Lung (tissue), 11 donors: ENCODE measurements at regions not wholly inside any gene's neighbourhood (a gene's known extent, or its start where the extent isn't known, plus 50 kb on each side); places are given as distances from the start of the nearest gene placed in this dataset.

ENCODE experiments used
- ATAC-seq: fragments of 200-7000 bp; cut with Tn5 transposase; one replicate; pipeline ENCODE4 v1.9.1; 2020; ENCODE audit warnings: moderate number of reproducible peaks; ENCODE audit not compliant: insufficient read depth, low FRiP score
- DNase-seq, 3 donors: peaks; one replicate each; pipeline ENCODE4 v3.0.0-alpha.2; 2013 to 2017
- H3K27ac ChIP-seq, 2 donors: one replicate each; pipeline ENCODE4 v1.5.1; 2013; ENCODE audit warnings: mild to moderate bottlenecking in 2 of 2, moderate library complexity in 2 of 2, control low read depth in 1 of 2, inconsistent platforms in 1 of 2, low read depth in 1 of 2, low read length in 1 of 2
- H3K27me3 ChIP-seq, 3 donors: one replicate each; pipeline ENCODE4 v1.5.1; 2013; ENCODE audit warnings: low read length in 2 of 3; ENCODE audit not compliant: control insufficient read depth in 3 of 3, insufficient read depth in 3 of 3
- H3K36me3 ChIP-seq, 4 donors: one replicate each; pipeline ENCODE4 v1.5.1; 2013; ENCODE audit warnings: low read length in 4 of 4, mild to moderate bottlenecking in 1 of 4, moderate library complexity in 1 of 4; ENCODE audit not compliant: control insufficient read depth in 4 of 4, insufficient read depth in 4 of 4
- H3K4me1 ChIP-seq, 5 donors: one replicate each; pipeline ENCODE4 v1.5.1; 2013; ENCODE audit warnings: low read length in 5 of 5, mild to moderate bottlenecking in 2 of 5, moderate library complexity in 1 of 5; ENCODE audit not compliant: control insufficient read depth in 5 of 5, insufficient read depth in 5 of 5
- H3K4me3 ChIP-seq: one replicate; pipeline ENCODE4 v1.5.1; 2013; ENCODE audit warnings: mild to moderate bottlenecking, control low read depth, moderate library complexity
- H3K9ac ChIP-seq, 2 donors: one replicate each; pipeline ENCODE4 v1.5.1; 2013; ENCODE audit warnings: low read length in 2 of 2, control low read depth in 1 of 2; ENCODE audit not compliant: insufficient read depth in 1 of 2
- H3K9me3 ChIP-seq, 4 donors: one replicate each; pipeline ENCODE4 v1.5.1; 2013; ENCODE audit warnings: low read length in 3 of 4, mild to moderate bottlenecking in 1 of 4, moderate library complexity in 1 of 4; ENCODE audit not compliant: control insufficient read depth in 4 of 4, insufficient read depth in 3 of 4
- WGBS, 2 donors: extraction: QIAGEN DNeasy Blood & Tissue Kit; methylation state at CpG; one replicate each; pipeline ENCODE4 v1.1.7; 2013; 5-methylcytosine and 5-hydroxymethylcytosine counted together
- TF ChIP-seq, protein P1 (sequence below): IDR thresholded peaks from 2 replicates; pipeline ENCODE4 v1.5.1; 2012; ENCODE audit warnings: mild to moderate bottlenecking; ENCODE audit errors: control extremely low read depth, extremely low read depth
- donor health status: control.
- donor health status: control.
- donor health status: Bipolar disorder and iron deficiency.
- donor health status: healthy.
- donor health status: DM: yes; HTN: yes; CAD: no.

DNA sequence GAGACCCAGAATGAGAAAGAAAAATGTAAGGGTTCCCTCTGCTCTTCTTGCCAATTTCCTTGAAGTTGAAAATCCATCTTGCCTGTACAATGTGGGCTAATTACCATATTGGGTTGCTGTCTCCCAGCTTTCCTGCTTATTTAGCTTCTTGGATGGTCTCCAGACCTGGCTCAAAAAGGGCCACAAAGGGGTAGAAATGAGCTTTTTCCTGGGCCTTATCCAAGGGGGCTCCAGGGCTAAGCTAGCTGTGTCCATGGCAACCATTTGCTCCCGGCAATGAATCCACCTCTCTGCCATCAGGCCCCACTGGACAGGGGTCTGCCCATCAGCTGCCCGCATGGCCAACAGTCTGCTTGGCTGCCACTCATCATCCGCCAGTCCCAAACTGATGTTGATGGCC, 85.0 kb downstream of the BOD1L2 start:
- DNase-seq (no peak), ATAC-seq (no peak)
- Histone ChIP-seq H3K27ac (no peak overlapping the region), H3K9me3 (peaks cover 0 to 4% (median 0%) of the 10 kb centered on the region in 4 donors), H3K27me3 (no peaks in the 10 kb centered on the region), H3K36me3 (no peaks in the 10 kb centered on the region), H3K9ac (no peak overlapping the region), H3K4me1 (no peaks in the 10 kb centered on the region), H3K4me3 (no peak overlapping the region)
- TF ChIP-seq, protein P1, sequence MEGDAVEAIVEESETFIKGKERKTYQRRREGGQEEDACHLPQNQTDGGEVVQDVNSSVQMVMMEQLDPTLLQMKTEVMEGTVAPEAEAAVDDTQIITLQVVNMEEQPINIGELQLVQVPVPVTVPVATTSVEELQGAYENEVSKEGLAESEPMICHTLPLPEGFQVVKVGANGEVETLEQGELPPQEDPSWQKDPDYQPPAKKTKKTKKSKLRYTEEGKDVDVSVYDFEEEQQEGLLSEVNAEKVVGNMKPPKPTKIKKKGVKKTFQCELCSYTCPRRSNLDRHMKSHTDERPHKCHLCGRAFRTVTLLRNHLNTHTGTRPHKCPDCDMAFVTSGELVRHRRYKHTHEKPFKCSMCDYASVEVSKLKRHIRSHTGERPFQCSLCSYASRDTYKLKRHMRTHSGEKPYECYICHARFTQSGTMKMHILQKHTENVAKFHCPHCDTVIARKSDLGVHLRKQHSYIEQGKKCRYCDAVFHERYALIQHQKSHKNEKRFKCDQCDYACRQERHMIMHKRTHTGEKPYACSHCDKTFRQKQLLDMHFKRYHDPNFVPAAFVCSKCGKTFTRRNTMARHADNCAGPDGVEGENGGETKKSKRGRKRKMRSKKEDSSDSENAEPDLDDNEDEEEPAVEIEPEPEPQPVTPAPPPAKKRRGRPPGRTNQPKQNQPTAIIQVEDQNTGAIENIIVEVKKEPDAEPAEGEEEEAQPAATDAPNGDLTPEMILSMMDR = no peak
- WGBS, 2 donors = 86 to 94% methylated on average over 3 of the region's 3 CpGs

DNA sequence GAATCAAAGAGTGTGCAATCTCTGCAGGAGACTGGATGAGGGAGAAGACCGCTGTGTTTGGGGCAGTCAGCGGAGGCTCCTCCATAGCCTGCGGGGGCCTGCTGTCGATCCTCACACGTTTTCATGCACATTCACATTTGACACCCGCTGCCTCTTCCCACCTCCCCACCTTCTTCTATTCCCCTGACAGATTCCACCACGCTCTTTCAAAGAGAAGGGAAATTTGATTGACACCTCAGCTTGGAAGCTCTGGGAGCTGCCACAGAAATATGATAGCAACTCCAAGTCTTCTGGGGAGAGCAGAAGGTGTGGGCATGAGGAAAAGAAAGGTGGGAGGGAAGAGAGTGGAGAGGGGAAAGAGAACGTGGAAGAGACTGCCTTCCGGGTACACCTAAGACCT, 87.5 kb downstream of the BOD1L2 start:
- Histone ChIP-seq H3K4me3 (no peak overlapping the region), H3K4me1 (no peaks in the 10 kb centered on the region), H3K36me3 (no peaks in the 10 kb centered on the region), H3K9ac (no peak overlapping the region), H3K9me3 (peaks cover 0 to 4% (median 0%) of the 10 kb centered on the region in 4 donors), H3K27ac (no peak overlapping the region), H3K27me3 (no peaks in the 10 kb centered on the region)
- TF ChIP-seq, protein P1 = no peak
- ATAC-seq = no peak
- no peak for DNase-seq
- WGBS, 2 donors = 66 to 67% methylated on average over 9 of the region's 9 CpGs

DNA sequence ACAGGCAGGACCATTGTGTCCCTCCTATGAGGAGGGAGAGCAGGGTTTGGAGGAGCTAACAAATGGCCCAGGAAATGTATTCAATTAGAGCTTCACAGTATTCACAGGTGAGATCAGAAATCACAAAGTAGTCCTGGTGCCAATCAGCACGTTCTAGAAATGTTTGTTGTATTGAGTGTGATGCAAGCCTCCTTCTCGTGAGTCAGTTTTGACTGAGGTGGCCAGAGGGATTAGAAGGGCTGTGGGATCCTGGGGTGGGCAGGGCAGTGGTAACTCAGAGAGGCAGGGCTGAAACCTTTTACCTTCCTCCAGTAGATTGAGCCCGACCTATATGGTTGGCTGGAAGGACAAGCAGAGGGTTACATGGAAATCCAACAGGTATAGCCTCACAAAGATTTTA, 95.0 kb downstream of the BOD1L2 start:
- Histone ChIP-seq H3K27me3 (peaks cover 0 to 2% (median 0%) of the 10 kb centered on the region in 3 donors), H3K27ac (no peak overlapping the region), H3K9me3 (no peaks in the 10 kb centered on the region), H3K4me3 (no peak overlapping the region), H3K36me3 (no peaks in the 10 kb centered on the region), H3K4me1 (no peaks in the 10 kb centered on the region), H3K9ac (no peak overlapping the region)
- ATAC-seq (no peak), DNase-seq (no peak)
- TF ChIP-seq, protein P1 = no peak
- 64 to 79% methylated on average over 3 of the region's 3 CpGs for WGBS, 2 donors

DNA sequence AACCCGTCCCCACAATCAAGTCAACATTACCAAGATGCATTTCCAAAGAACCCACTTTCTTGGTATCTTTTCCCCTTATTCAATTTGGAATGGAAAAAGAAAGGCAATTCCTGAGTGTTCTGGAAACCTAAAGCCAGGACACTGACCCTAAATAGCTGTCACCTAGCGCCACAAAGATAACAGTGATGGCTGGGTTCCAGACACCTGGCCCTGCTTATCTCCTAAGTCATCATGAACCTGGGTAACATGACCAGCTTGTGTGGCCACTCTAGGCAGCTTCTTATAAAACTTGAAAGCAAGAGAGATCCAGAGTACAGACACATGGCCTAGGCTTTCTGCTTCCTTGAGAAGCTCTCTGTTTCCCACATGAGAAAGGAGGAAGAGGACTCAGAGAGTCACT, 95.4 kb downstream of the BOD1L2 start:
- 73 to 91% methylated on average over 2 of the region's 2 CpGs for WGBS, 2 donors
- DNase-seq (no peak), ATAC-seq (no peak)
- Histone ChIP-seq H3K9ac (no peak overlapping the region), H3K27me3 (peaks cover 0 to 2% (median 0%) of the 10 kb centered on the region in 3 donors), H3K36me3 (no peaks in the 10 kb centered on the region), H3K9me3 (no peaks in the 10 kb centered on the region), H3K4me1 (no peaks in the 10 kb centered on the region), H3K27ac (no peak overlapping the region), H3K4me3 (no peak overlapping the region)
- TF ChIP-seq, protein P1 = no peak
